BLaER1 treated with 17β-estradiol and CSF1 and Interleukin-3, amounts not matched to agents 10 nM and 100 nM (cell line): ENCODE measurements at regions not wholly inside any gene's neighbourhood (a gene's known extent, or its start where the extent isn't known, plus 50 kb on each side); places are given as distances from the start of the nearest gene placed in this dataset.

Experiments used
- H3K27ac ChIP-seq, 11 experiments: shearing (Covaris generic); formaldehyde crosslinking; 2 replicates each; pipeline ENCODE4 v1.8.1; 2022
- H3K27me3 ChIP-seq, 11 experiments: shearing (Covaris generic); formaldehyde crosslinking; 2 replicates each; pipeline ENCODE4 v1.8.1; 2022
- H3K36me3 ChIP-seq, 11 experiments: shearing (Covaris generic); formaldehyde crosslinking; 2 replicates each; pipeline ENCODE4 v1.8.1; 2022
- H3K4me1 ChIP-seq, 10 experiments: shearing (Covaris generic); formaldehyde crosslinking; 2 replicates each; pipeline ENCODE4 v1.8.1; 2022
- H3K4me2 ChIP-seq, 11 experiments: shearing (Covaris generic); formaldehyde crosslinking; 2 replicates each; pipeline ENCODE4 v1.8.1; 2022
- H3K4me3 ChIP-seq, 10 experiments: shearing (Covaris generic); formaldehyde crosslinking; 2 replicates each; pipeline ENCODE4 v1.8.1; 2022
- H3K9ac ChIP-seq, 11 experiments: shearing (Covaris generic); formaldehyde crosslinking; 2 replicates each; pipeline ENCODE4 v1.8.1; 2022
- H3K9me3 ChIP-seq, 11 experiments: shearing (Covaris generic); formaldehyde crosslinking; replicated peaks in 1 of 11; 2 replicates each; pipeline ENCODE4 v1.8.1; 2022
- H4K20me1 ChIP-seq, 11 experiments: shearing (Covaris generic); formaldehyde crosslinking; 2 replicates each; pipeline ENCODE4 v1.8.1; 2022
- Cebpa-rat ChIP-seq, 11 experiments: shearing (Covaris generic); IDR thresholded peaks; 2 replicates each; pipeline ENCODE4 v1.8.1; 2022

GRCh38 chr5:163594951-163595350, 89.5 kb downstream of the MAT2B start:
- Histone ChIP-seq H3K27me3 (no peaks in the 10 kb centered on the region), H3K36me3 (no peaks in the 10 kb centered on the region), H3K4me3 (no peak overlapping the region), H3K9ac (no peak overlapping the region), H3K4me1 (no peaks in the 10 kb centered on the region), H3K27ac (no peak overlapping the region), H3K9me3 (peaks cover 0 to 7% (median 0%) of the 10 kb centered on the region in 11 experiments; a peak in 5 of 22 replicates), H4K20me1 (no peaks in the 10 kb centered on the region), H3K4me2 (no peak overlapping the region)
- TF ChIP-seq Cebpa-rat (IDR thresholded peaks at IDR 0.05): no peak

DNA sequence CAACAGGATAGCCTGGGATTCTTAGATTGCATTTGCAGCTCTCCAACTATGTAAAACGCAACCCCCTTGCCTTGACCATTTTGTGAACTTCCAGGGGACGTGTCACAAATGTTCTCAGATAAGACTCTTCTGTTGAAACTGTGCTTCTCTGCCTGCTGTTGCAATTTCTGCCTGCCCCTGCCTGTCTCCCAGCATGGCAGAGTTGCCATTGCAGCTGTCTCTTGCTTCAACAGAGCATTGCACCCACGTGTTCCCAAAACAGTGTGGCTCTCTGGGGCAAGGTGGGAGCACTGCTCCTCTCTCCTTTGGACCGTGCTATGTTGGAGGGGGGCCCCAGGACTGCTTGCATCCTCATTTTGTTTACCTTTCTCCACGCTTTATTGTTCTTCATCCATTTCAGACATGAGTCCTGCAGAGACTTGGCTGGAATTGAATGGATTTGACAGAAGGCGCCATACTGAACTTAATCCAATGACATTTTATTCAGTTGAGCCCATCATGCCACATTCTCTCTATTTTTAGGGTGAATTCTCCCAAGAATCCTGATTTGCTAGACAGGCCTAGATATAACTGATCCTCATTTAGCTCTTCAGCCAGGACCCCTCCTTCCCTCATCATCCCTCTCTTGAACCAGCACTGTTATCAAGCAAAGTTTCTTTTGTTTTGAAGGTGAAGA, 90.7 kb downstream of the MAT2B start:
- peaks cover 0 to 7% (median 0%) of the 10 kb centered on the region in 11 experiments; a peak in 5 of 22 replicates for H3K9me3 ChIP-seq
- no peak overlapping the region for H3K4me2 ChIP-seq
- no peak overlapping the region for H3K9ac ChIP-seq
- H3K4me1 ChIP-seq: no peaks in the 10 kb centered on the region
- H3K36me3 ChIP-seq: no peaks in the 10 kb centered on the region
- H3K4me3 ChIP-seq: no peak overlapping the region
- no peaks in the 10 kb centered on the region for H4K20me1 ChIP-seq
- H3K27ac ChIP-seq: no peak overlapping the region
- TF ChIP-seq Cebpa-rat (IDR thresholded peaks at IDR 0.05): no peak
- no peaks in the 10 kb centered on the region for H3K27me3 ChIP-seq

- Histone ChIP-seq H4K20me1 (no peaks in the 10 kb centered on the region), H3K4me2 (no peak overlapping the region), H3K9ac (no peak overlapping the region), H3K9me3 (peaks cover 0 to 7% (median 0%) of the 10 kb centered on the region in 11 experiments; a peak in 5 of 22 replicates), H3K36me3 (no peaks in the 10 kb centered on the region), H3K27ac (no peak overlapping the region), H3K4me3 (no peak overlapping the region), H3K4me1 (no peaks in the 10 kb centered on the region), H3K27me3 (no peaks in the 10 kb centered on the region)
- TF ChIP-seq Cebpa-rat (IDR thresholded peaks at IDR 0.05): no peak
These were observed 91.3 kb downstream of the MAT2B start for GRCh38 chr5:163596608-163597315.

GRCh38 chr5:163604013-163604412, 98.6 kb downstream of the MAT2B start:
- Histone ChIP-seq H3K4me1 (no peaks in the 10 kb centered on the region), H4K20me1 (no peaks in the 10 kb centered on the region), H3K4me3 (no peak overlapping the region), H3K36me3 (no peaks in the 10 kb centered on the region), H3K4me2 (no peak overlapping the region), H3K9ac (no peak overlapping the region), H3K9me3 (no peaks in the 10 kb centered on the region), H3K27me3 (no peaks in the 10 kb centered on the region), H3K27ac (no peak overlapping the region)
- TF ChIP-seq Cebpa-rat (IDR thresholded peaks at IDR 0.05): no peak

DNA sequence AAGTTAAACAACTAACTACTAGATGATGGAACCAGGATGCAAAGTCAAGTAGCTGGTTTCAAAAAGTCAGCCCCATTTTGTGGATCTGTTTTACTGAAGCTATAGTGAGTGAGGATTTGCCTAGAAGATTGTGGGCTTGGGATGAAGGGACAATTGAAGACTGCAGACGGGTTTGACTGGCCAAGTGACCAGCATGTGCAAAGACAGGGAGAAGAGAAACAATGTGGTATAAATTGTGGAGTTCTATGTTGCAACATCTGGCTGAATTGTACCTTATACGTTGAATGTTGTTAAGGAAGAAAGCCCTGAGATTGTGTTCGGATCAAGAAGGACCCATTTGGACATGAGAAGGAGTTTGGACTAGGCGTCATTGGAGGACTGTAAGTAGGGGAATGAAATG, 101.8 kb downstream of the MAT2B start:
- no peaks in the 10 kb centered on the region for H3K9me3 ChIP-seq
- no peak overlapping the region for H3K9ac ChIP-seq
- H3K27ac ChIP-seq: no peak overlapping the region
- H3K4me2 ChIP-seq: no peak overlapping the region
- H3K36me3 ChIP-seq: no peaks in the 10 kb centered on the region
- H3K27me3 ChIP-seq: no peaks in the 10 kb centered on the region
- H3K4me1 ChIP-seq: peaks cover 0 to 5% (median 0%) of the 10 kb centered on the region in 10 experiments; a peak in 3 of 20 replicates
- H3K4me3 ChIP-seq: no peak overlapping the region
- no peak for TF ChIP-seq Cebpa-rat (IDR thresholded peaks at IDR 0.05)
- H4K20me1 ChIP-seq: no peaks in the 10 kb centered on the region

GRCh38 chr5:163608621-163609020, 103.2 kb downstream of the MAT2B start:
- no peak for TF ChIP-seq Cebpa-rat (IDR thresholded peaks at IDR 0.05)
- Histone ChIP-seq H3K27me3 (no peaks in the 10 kb centered on the region), H3K4me1 (peaks cover 0 to 8% (median 0%) of the 10 kb centered on the region in 10 experiments; a peak in 3 of 20 replicates), H3K27ac (no peak overlapping the region), H3K4me2 (no peak overlapping the region), H3K36me3 (no peaks in the 10 kb centered on the region), H3K9me3 (no peaks in the 10 kb centered on the region), H4K20me1 (no peaks in the 10 kb centered on the region), H3K4me3 (no peak overlapping the region), H3K9ac (no peak overlapping the region)

- Histone ChIP-seq H3K4me2 (no peak overlapping the region), H3K36me3 (no peaks in the 10 kb centered on the region), H3K27me3 (no peaks in the 10 kb centered on the region), H3K4me1 (peaks cover 0 to 8% (median 0%) of the 10 kb centered on the region in 10 experiments; a peak in 3 of 20 replicates), H3K9me3 (no peaks in the 10 kb centered on the region), H3K4me3 (no peak overlapping the region), H3K27ac (no peak overlapping the region), H4K20me1 (no peaks in the 10 kb centered on the region), H3K9ac (no peak overlapping the region)
- no peak for TF ChIP-seq Cebpa-rat (IDR thresholded peaks at IDR 0.05)
These were observed 104.5 kb downstream of the MAT2B start for GRCh38 chr5:163609910-163610309.

DNA sequence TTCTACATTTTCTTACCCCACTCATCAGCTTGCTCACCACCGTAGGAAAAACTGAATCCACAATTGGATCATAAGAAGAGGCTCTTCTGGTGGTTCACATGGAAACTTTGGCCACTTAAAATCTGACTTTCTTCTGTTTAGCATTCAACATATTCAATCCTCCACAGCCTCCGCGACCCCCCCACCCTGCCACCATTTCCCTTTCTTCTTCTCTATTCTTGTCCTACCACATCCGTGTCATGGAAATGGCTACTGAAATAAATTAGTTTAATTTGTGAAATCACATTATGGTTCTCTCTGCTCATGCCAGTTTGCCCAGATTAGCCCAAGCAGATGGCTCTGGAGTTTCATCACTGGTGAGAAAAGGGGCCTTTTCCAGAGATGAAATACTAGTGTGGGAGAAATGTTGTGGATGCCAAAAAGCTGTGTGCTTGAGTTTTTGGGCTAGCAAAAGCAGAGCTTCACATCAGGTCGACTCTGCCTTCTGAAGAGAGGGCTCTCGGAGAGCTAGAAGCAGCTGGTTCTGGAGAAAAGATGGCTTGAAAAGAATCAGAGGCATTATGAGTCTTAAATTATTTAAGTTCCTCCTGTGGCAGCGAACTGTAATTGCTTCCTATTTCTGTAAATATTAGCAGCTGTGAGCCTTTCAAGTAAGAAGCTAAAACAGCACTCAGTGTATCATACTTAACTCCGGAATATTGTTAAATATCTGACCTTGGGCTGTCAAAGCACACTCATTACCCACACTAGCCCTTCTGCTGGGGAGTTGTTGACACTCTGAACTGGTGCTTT, 107.1 kb downstream of the MAT2B start:
- H3K4me3 ChIP-seq: no peak overlapping the region
- H3K36me3 ChIP-seq: no peaks in the 10 kb centered on the region
- H3K9me3 ChIP-seq: no peaks in the 10 kb centered on the region
- H4K20me1 ChIP-seq: no peaks in the 10 kb centered on the region
- no peak overlapping the region for H3K9ac ChIP-seq
- TF ChIP-seq Cebpa-rat (IDR thresholded peaks at IDR 0.05): no peak
- H3K4me1 ChIP-seq: peaks cover 0 to 8% (median 0%) of the 10 kb centered on the region in 10 experiments; a peak in 3 of 20 replicates
- no peaks in the 10 kb centered on the region for H3K27me3 ChIP-seq
- H3K4me2 ChIP-seq: no peak overlapping the region; a peak in 1 of 22 replicates
- no peak overlapping the region for H3K27ac ChIP-seq

- TF ChIP-seq Cebpa-rat (IDR thresholded peaks at IDR 0.05): no peak
- H3K36me3 ChIP-seq: no peaks in the 10 kb centered on the region
- H3K27ac ChIP-seq: no peak overlapping the region
- H4K20me1 ChIP-seq: no peaks in the 10 kb centered on the region
- no peak overlapping the region for H3K4me2 ChIP-seq
- no peaks in the 10 kb centered on the region for H3K9me3 ChIP-seq
- H3K9ac ChIP-seq: no peak overlapping the region
- H3K4me1 ChIP-seq: peaks cover 0 to 8% (median 0%) of the 10 kb centered on the region in 10 experiments; a peak in 3 of 20 replicates
- H3K4me3 ChIP-seq: no peak overlapping the region
- no peaks in the 10 kb centered on the region for H3K27me3 ChIP-seq
These were observed 107.7 kb downstream of the MAT2B start for GRCh38 chr5:163613150-163613442.
